GM12891 (cell line): ENCODE measurements at regions not wholly inside any gene's neighbourhood (a gene's known extent, or its start where the extent isn't known, plus 50 kb on each side); places are given as distances from the start of the nearest gene placed in this dataset.

Experiments
- DNase-seq: peaks from one replicate; pipeline ENCODE4 v3.0.0; 2011; ENCODE audit warnings: low spot score; ENCODE audit not compliant: insufficient read length
- FAIRE-seq: peaks from 2 replicates; lab custom pipeline; 2011; peaks lifted over from hg19 to GRCh38; lab: Jason Lieb, UNC
- PAX5 ChIP-seq: IDR thresholded peaks from 2 replicates; pipeline ENCODE4 v1.6.1; 2011; ENCODE audit warnings: low read length, moderate library complexity, mild to moderate bottlenecking; ENCODE audit not compliant: insufficient read depth, severe bottlenecking
- POLR2A ChIP-seq: IDR thresholded peaks from 2 replicates; pipeline ENCODE4 v1.6.1; 2011; ENCODE audit warnings: low read depth, low read length, control low read depth
- POLR2AphosphoS5 ChIP-seq: IDR thresholded peaks from 2 replicates; pipeline ENCODE4 v1.6.1; 2011; ENCODE audit warnings: low read depth, low read length, control low read depth
- POU2F2 ChIP-seq: IDR thresholded peaks from 2 replicates; pipeline ENCODE4 v1.6.1; 2011; ENCODE audit warnings: low read depth, mild to moderate bottlenecking, control low read depth, low read length, moderate library complexity
- SPI1 ChIP-seq: IDR thresholded peaks from 2 replicates; pipeline ENCODE4 v1.6.1; 2011; ENCODE audit warnings: low read depth, low read length, control low read depth
- TAF1 ChIP-seq: IDR thresholded peaks from 2 replicates; pipeline ENCODE4 v1.6.1; 2011; ENCODE audit warnings: low read depth, low read length, control low read depth

GRCh38 chr12:123092866-123093265, 58.0 kb downstream of the PITPNM2 start:
- DNase-seq (no peak), FAIRE-seq (no peak)
- TF ChIP-seq PAX5 (no peak), POLR2A (no peak), TAF1 (no peak), SPI1 (no peak), POLR2AphosphoS5 (no peak), POU2F2 (no peak)

GRCh38 chr12:123091230-123092150, 59.4 kb downstream of the PITPNM2 start:
- 0 out of 2 replicates have a peak, but pooled peaks have one; percentile 19 for TF ChIP-seq SPI1
- TF ChIP-seq TAF1 = no peak
- DNase-seq = no peak
- FAIRE-seq = no peak

- DNase-seq (no peak), FAIRE-seq (peak; percentile 38)
- TF ChIP-seq SPI1 = peak; percentile 66
- TF ChIP-seq POU2F2 = no peak
- no peak for TF ChIP-seq PAX5
- TF ChIP-seq POLR2A = no peak
- no peak for TF ChIP-seq TAF1
Observed at GRCh38 chr12:123089631-123090353, 61.1 kb downstream of the PITPNM2 start.

- no peak for TF ChIP-seq POLR2AphosphoS5
- TF ChIP-seq POLR2A = no peak
- no peak for TF ChIP-seq SPI1
- DNase-seq (no peak), FAIRE-seq (no peak)
Observed at GRCh38 chr12:123089140-123089539, 61.8 kb downstream of the PITPNM2 start.

GRCh38 chr12:123085730-123086487, 65.0 kb downstream of the PITPNM2 start:
- no peak for TF ChIP-seq TAF1
- TF ChIP-seq POLR2AphosphoS5 = no peak
- TF ChIP-seq SPI1 = no peak
- TF ChIP-seq PAX5 = no peak
- TF ChIP-seq POLR2A = no peak
- TF ChIP-seq POU2F2 = no peak
- FAIRE-seq (no peak), DNase-seq (no peak)

GRCh38 chr12:123085066-123085465, 65.8 kb downstream of the PITPNM2 start:
- TF ChIP-seq TAF1 (no peak), POLR2A (no peak), SPI1 (no peak), POU2F2 (no peak), PAX5 (no peak), POLR2AphosphoS5 (no peak)
- peak; percentile 72 for FAIRE-seq
- no peak for DNase-seq

- peak; percentile 26; the same call in 1 of the 2 replicates for TF ChIP-seq POU2F2
- TF ChIP-seq SPI1 = peak; percentile 82
- TF ChIP-seq POLR2A = no peak
- FAIRE-seq = no peak
- DNase-seq = no peak
Observed at GRCh38 chr12:123083661-123084571, 67.0 kb downstream of the PITPNM2 start.

GRCh38 chr12:123080634-123081033, 70.3 kb downstream of the PITPNM2 start:
- DNase-seq (no peak), FAIRE-seq (no peak)
- TF ChIP-seq POU2F2 = no peak
- TF ChIP-seq PAX5 = no peak

- DNase-seq (no peak), FAIRE-seq (no peak)
- no peak for TF ChIP-seq POU2F2
Observed at GRCh38 chr12:123078531-123079155, 72.2 kb downstream of the PITPNM2 start.
